Endothelial cell of umbilical vein (primary cell): ENCODE measurements at regions not wholly inside any gene's neighbourhood (a gene's known extent, or its start where the extent isn't known, plus 50 kb on each side); places are given as distances from the start of the nearest gene placed in this dataset.

Experiments
- BruUV-seq: library from RNA; stranded (reverse); fragments of 400-500 nt; replicated peaks from 2 replicates; lab custom pipeline; 2021; lab: Mats Ljungman, UMichigan
- CTCF ChIA-PET: fragments of 300-600, 350-600 bp; sonication (Branson Sonifier 250); formaldehyde crosslinking; loops from one replicate; lab custom pipeline; 2021; ENCODE audit warnings: antibody characterized with exemption, inconsistent platforms; lab: Charles Lee
- POLR2A ChIA-PET: fragments of 300-600, 350-600 bp; sonication (Branson Sonifier 250); formaldehyde crosslinking; loops from one replicate; lab custom pipeline; 2021; ENCODE audit warnings: antibody characterized with exemption, inconsistent platforms; lab: Charles Lee
- DNase-seq: peaks from one replicate; pipeline ENCODE4 v3.0.0-alpha.2; 2011; ENCODE audit warnings: low read depth, low spot score
- FAIRE-seq: peaks from 2 replicates; lab custom pipeline; 2011; peaks lifted over from hg19 to GRCh38; lab: Jason Lieb, UNC
- H2AFZ ChIP-seq: 2 replicates; pipeline ENCODE4 v1.6.0; 2012; ENCODE audit warnings: low read depth, low read length, control low read depth, inconsistent platforms
- H3K27ac ChIP-seq: 2 replicates; pipeline ENCODE4 v1.5.1; 2011; ENCODE audit warnings: low read depth, mild to moderate bottlenecking, control low read depth, low read length, moderate library complexity; ENCODE audit not compliant: insufficient read depth
- H3K27me3 ChIP-seq, 2 experiments: 2 replicates each; pipeline versions ENCODE4 v1.6.0 to v1.6.1; 2011; ENCODE audit warnings: low read length in 2 of 2, mixed read lengths in 1 of 2; ENCODE audit not compliant: control insufficient read depth in 2 of 2, insufficient read depth in 2 of 2
- H3K36me3 ChIP-seq, 2 experiments: 2 replicates in 1 of 2; 3 replicates in 1 of 2; pipeline ENCODE4 v1.5.1; 2011; ENCODE audit warnings: low read length in 2 of 2, mild to moderate bottlenecking in 1 of 2, moderate library complexity in 1 of 2; ENCODE audit not compliant: control insufficient read depth in 2 of 2, insufficient read depth in 2 of 2; ENCODE audit errors: extremely low read depth in 1 of 2
- H3K4me1 ChIP-seq: 3 replicates; pipeline ENCODE4 v1.5.1; 2011; ENCODE audit warnings: mild to moderate bottlenecking, low read length; ENCODE audit not compliant: control insufficient read depth, insufficient read depth; ENCODE audit errors: extremely low read depth
- H3K4me2 ChIP-seq: 2 replicates; pipeline ENCODE4 v1.6.1; 2011; ENCODE audit warnings: low read length, control low read depth, mixed read lengths; ENCODE audit not compliant: insufficient read depth
- H3K4me3 ChIP-seq, 3 experiments: fragments of 200-600 bp in 1 of 3; sonication (generic), shearing (Covaris generic) in 1 of 3; replicated peaks in 1 of 3; 2 replicates each; pipeline ENCODE4 v1.5.1; 2011 to 2016; ENCODE audit warnings: control low read depth in 3 of 3, low read length in 3 of 3, mild to moderate bottlenecking in 2 of 3, inconsistent platforms in 1 of 3, low read depth in 1 of 3, moderate library complexity in 1 of 3; ENCODE audit not compliant: insufficient read depth in 1 of 3
- H3K79me2 ChIP-seq: 2 replicates; pipeline ENCODE4 v1.6.0; 2012; ENCODE audit warnings: low read length, inconsistent platforms; ENCODE audit not compliant: control insufficient read depth, insufficient read depth
- H3K9ac ChIP-seq: replicated peaks from 2 replicates; pipeline ENCODE3; 2011; ENCODE audit warnings: low read length, control low read depth; ENCODE audit not compliant: insufficient read depth; ENCODE audit errors: extremely low read depth
- H3K9me1 ChIP-seq: replicated peaks from 3 replicates; pipeline ENCODE4 v1.6.0; 2011; ENCODE audit warnings: mild to moderate bottlenecking, low read length; ENCODE audit not compliant: control insufficient read depth, insufficient read depth; ENCODE audit errors: extremely low read depth
- H3K9me3 ChIP-seq: replicated peaks from 2 replicates; pipeline ENCODE4 v1.5.1; 2012; ENCODE audit warnings: low read length, inconsistent platforms; ENCODE audit not compliant: control insufficient read depth, insufficient read depth
- H4K20me1 ChIP-seq: replicated peaks from 2 replicates; pipeline ENCODE3; 2011; ENCODE audit warnings: mild to moderate bottlenecking, low read length; ENCODE audit not compliant: control insufficient read depth, insufficient read depth; ENCODE audit errors: extremely low read depth
- EZH2 ChIP-seq: IDR thresholded peaks from 2 replicates; pipeline ENCODE4 v1.6.1; 2012; ENCODE audit warnings: borderline replicate concordance, low read depth, mild to moderate bottlenecking, moderate library complexity, low read length, inconsistent platforms; ENCODE audit not compliant: severe bottlenecking
- FOS ChIP-seq: IDR thresholded peaks from 2 replicates; pipeline ENCODE4 v1.6.1; 2011; ENCODE audit warnings: mild to moderate bottlenecking, low read length, moderate library complexity, borderline replicate concordance; ENCODE audit not compliant: insufficient read depth
- GATA2 ChIP-seq: IDR thresholded peaks from 2 replicates; pipeline ENCODE4 v1.7.0; 2011; ENCODE audit warnings: low read depth, mild to moderate bottlenecking, moderate library complexity, mixed read lengths, low read length; ENCODE audit not compliant: insufficient read length, insufficient read depth
- JUN ChIP-seq: IDR thresholded peaks from 2 replicates; pipeline ENCODE4 v1.6.1; 2011; ENCODE audit warnings: borderline replicate concordance, low read depth; ENCODE audit not compliant: insufficient read length, insufficient read depth
- MAX ChIP-seq: IDR thresholded peaks from 2 replicates; pipeline ENCODE4 v1.6.1; 2011; ENCODE audit not compliant: insufficient read depth, insufficient read length
- MYC ChIP-seq: IDR thresholded peaks from one replicate; pipeline ENCODE4 v1.6.1; 2011; ENCODE audit warnings: mild to moderate bottlenecking, low read depth, low read length
- POLR2A ChIP-seq: IDR thresholded peaks from 2 replicates; pipeline ENCODE4 v1.6.1; 2012; ENCODE audit warnings: low read depth, mild to moderate bottlenecking, control low read depth, low read length
- POLR2AphosphoS5 ChIP-seq: IDR thresholded peaks from 2 replicates; pipeline ENCODE4 v1.6.1; 2012; ENCODE audit warnings: low read depth, mild to moderate bottlenecking, control low read depth, low read length, moderate library complexity; ENCODE audit not compliant: insufficient read depth
- dilution Hi-C: fragments of 300-500 bp; cut with MboI; formaldehyde crosslinking; loops from one replicate; pipeline ENCODE4 v1.15.0; 2019; ENCODE audit warnings: low sequenced_read_pairs; ENCODE audit not compliant: extremely low pct_ligation_motif_present
- intact Hi-C: fragments of 100-400 bp; cut with micrococcal nuclease; formaldehyde crosslinking; loops from one replicate; pipeline ENCODE4 v1.10.0; 2022
- TF ChIP-seq, protein P1 (sequence below), 2 donors: IDR thresholded peaks; 1 replicate in 1 of 2; 2 replicates in 1 of 2; pipeline ENCODE4 v1.5.1; 2011; ENCODE audit warnings: low read length in 2 of 2, mild to moderate bottlenecking in 2 of 2, moderate library complexity in 2 of 2, control low read depth in 1 of 2, inconsistent platforms in 1 of 2, low read depth in 1 of 2; ENCODE audit not compliant: insufficient read depth in 1 of 2; ENCODE audit errors: extremely low read depth in 1 of 2

GRCh38 chrX:75609406-75609805 lies 86.6 kb upstream of the ZDHHC15 start:
- Histone ChIP-seq H3K79me2 (no peaks in the 10 kb centered on the region), H3K9me3 (no peaks in the 10 kb centered on the region), H3K27me3 (no peaks in the 10 kb centered on the region), H3K4me1 (no peaks in the 10 kb centered on the region), H3K4me3 (no peak overlapping the region), H2AFZ (no peak overlapping the region), H3K27ac (no peak overlapping the region), H3K4me2 (no peak overlapping the region), H3K9me1 (no peaks in the 10 kb centered on the region), H3K36me3 (no peaks in the 10 kb centered on the region), H3K9ac (no peak overlapping the region), H4K20me1 (no peaks in the 10 kb centered on the region)
- FAIRE-seq (no peak), DNase-seq (no peak)
- dilution Hi-C loops = no loop called here
- CTCF ChIA-PET = no interaction called here
- no TSS peak for BruUV-seq
- POLR2A ChIA-PET = no interaction called here
- intact Hi-C loops = loop anchor here (10.0 kb wide), 1 partner anchor 995 kb away; the partner anchor contains the start of gene RLIM
- TF ChIP-seq, protein P1, sequence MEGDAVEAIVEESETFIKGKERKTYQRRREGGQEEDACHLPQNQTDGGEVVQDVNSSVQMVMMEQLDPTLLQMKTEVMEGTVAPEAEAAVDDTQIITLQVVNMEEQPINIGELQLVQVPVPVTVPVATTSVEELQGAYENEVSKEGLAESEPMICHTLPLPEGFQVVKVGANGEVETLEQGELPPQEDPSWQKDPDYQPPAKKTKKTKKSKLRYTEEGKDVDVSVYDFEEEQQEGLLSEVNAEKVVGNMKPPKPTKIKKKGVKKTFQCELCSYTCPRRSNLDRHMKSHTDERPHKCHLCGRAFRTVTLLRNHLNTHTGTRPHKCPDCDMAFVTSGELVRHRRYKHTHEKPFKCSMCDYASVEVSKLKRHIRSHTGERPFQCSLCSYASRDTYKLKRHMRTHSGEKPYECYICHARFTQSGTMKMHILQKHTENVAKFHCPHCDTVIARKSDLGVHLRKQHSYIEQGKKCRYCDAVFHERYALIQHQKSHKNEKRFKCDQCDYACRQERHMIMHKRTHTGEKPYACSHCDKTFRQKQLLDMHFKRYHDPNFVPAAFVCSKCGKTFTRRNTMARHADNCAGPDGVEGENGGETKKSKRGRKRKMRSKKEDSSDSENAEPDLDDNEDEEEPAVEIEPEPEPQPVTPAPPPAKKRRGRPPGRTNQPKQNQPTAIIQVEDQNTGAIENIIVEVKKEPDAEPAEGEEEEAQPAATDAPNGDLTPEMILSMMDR (IDR thresholded peaks at IDR 0.05; ENCODE audit: extremely low read depth in 1 of 2, insufficient read depth in 1 of 2, low read depth in 1 of 2, low read length in 2 of 2) = no peak
- TF ChIP-seq MAX (no peak), EZH2 (no peak), POLR2AphosphoS5 (no peak), POLR2A (no peak), MYC (no peak), FOS (no peak), GATA2 (no peak), JUN (no peak)
